ENCODE measurements at regions not wholly inside any gene's neighbourhood (a gene's known extent, or its start where the extent isn't known, plus 50 kb on each side); places are given as distances from the start of the nearest gene placed in this dataset.

- no peak for TF ChIP-seq E2F4 (CRISPR knock-in tag; IDR thresholded peaks at IDR 0.05; ENCODE audit: borderline replicate concordance, low read depth)
- TF ChIP-seq CREB1 (CRISPR knock-in tag; IDR thresholded peaks at IDR 0.05): no peak
- no peak for TF ChIP-seq ZNF121 (CRISPR knock-in tag; IDR thresholded peaks at IDR 0.05)
- TF ChIP-seq ERG (CRISPR knock-in tag; IDR thresholded peaks at IDR 0.05): no peak
- TF ChIP-seq NFYB (CRISPR knock-in tag; conservative IDR thresholded peaks at IDR 0.05; ENCODE audit: low read depth): no peak
- peak; percentile 41; the same call in 1 of the 2 replicates for TF ChIP-seq USF1 (CRISPR knock-in tag; IDR thresholded peaks at IDR 0.05)
- TF ChIP-seq FOXJ3 (CRISPR knock-in tag; IDR thresholded peaks at IDR 0.05; ENCODE audit: borderline replicate concordance): no peak
- TF ChIP-seq ATF3 (CRISPR knock-in tag; conservative IDR thresholded peaks at IDR 0.05): no peak
- TF ChIP-seq ZNF423 (CRISPR knock-in tag; IDR thresholded peaks at IDR 0.05): no peak
- TF ChIP-seq, protein P1, sequence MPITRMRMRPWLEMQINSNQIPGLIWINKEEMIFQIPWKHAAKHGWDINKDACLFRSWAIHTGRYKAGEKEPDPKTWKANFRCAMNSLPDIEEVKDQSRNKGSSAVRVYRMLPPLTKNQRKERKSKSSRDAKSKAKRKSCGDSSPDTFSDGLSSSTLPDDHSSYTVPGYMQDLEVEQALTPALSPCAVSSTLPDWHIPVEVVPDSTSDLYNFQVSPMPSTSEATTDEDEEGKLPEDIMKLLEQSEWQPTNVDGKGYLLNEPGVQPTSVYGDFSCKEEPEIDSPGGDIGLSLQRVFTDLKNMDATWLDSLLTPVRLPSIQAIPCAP (CRISPR knock-in tag; IDR thresholded peaks at IDR 0.05): no peak
- 0 out of 2 replicates have a peak, but pooled peaks have one; percentile 71 for TF ChIP-seq FOXP4 (CRISPR knock-in tag; IDR thresholded peaks at IDR 0.05)
- no peak for TF ChIP-seq NR3C1 (CRISPR knock-in tag; conservative IDR thresholded peaks at IDR 0.05; ENCODE audit: low read depth)
- no peak for TF ChIP-seq TP53 (CRISPR knock-in tag; IDR thresholded peaks at IDR 0.05)
- TF ChIP-seq ZBTB43 (CRISPR knock-in tag; IDR thresholded peaks at IDR 0.05): no peak
- TF ChIP-seq HMGA2 (CRISPR knock-in tag; IDR thresholded peaks at IDR 0.05): no peak
- TF ChIP-seq ZNF396 (CRISPR knock-in tag; IDR thresholded peaks at IDR 0.05; ENCODE audit: borderline replicate concordance): no peak
- TF ChIP-seq GABPB1 (CRISPR knock-in tag; IDR thresholded peaks at IDR 0.05): no peak
- no peak for TF ChIP-seq PREB (CRISPR knock-in tag; IDR thresholded peaks at IDR 0.05; ENCODE audit: borderline replicate concordance)
- TF ChIP-seq GRHL2 (CRISPR knock-in tag; IDR thresholded peaks at IDR 0.05; ENCODE audit: insufficient replicate concordance, severe bottlenecking): no peak
- TF ChIP-seq MYBL2 (CRISPR knock-in tag; IDR thresholded peaks at IDR 0.05): no peak
- no peak for TF ChIP-seq ZNF671 (CRISPR knock-in tag; IDR thresholded peaks at IDR 0.05)
Observed at GRCh38 chr9:100670719-100671118, 92.8 kb downstream of the CAVIN4 start (continued).

Data from WTC11 (cell line).